K562 (cell line): ENCODE measurements at regions not wholly inside any gene's neighbourhood (a gene's known extent, or its start where the extent isn't known, plus 50 kb on each side); places are given as distances from the start of the nearest gene placed in this dataset.
A peak's percentile ranks its signal among the peaks of the same experiment; 100 is the strongest.

ENCODE experiments used
- ADNP ChIP-seq: fragments of 200-800 bp; sonication (Bioruptor generic); IDR thresholded peaks from 2 replicates; pipeline ENCODE4 v1.6.1; 2016; ENCODE audit warnings: missing genetic modification characterization, missing compliant biosample characterization
- ATF1 ChIP-seq, 2 experiments: fragments of 450-650 bp in 1 of 2; IDR thresholded peaks; 2 replicates each; pipeline ENCODE4 v1.6.1; 2016; ENCODE audit warnings: missing compliant biosample characterization in 1 of 2, missing genetic modification characterization in 1 of 2
- ERF ChIP-seq: fragments of 450-650 bp; formaldehyde crosslinking; IDR thresholded peaks from 2 replicates; pipeline ENCODE4 v1.4.0; 2020; ENCODE audit warnings: mild to moderate bottlenecking, mixed read lengths
- HOXB6 ChIP-seq: fragments of 250-450 bp; sonication (Bioruptor Pico); IDR thresholded peaks from 2 replicates; pipeline ENCODE4 v1.5.1; 2022; ENCODE audit warnings: mild to moderate bottlenecking, borderline replicate concordance
- JUN ChIP-seq, 2 experiments: sonication (generic) in 1 of 2; formaldehyde crosslinking in 1 of 2; IDR thresholded peaks; 2 replicates each; pipeline versions ENCODE4 v1.6.1 to v1.8.0; 2012 to 2022; ENCODE audit warnings: borderline replicate concordance in 2 of 2, mild to moderate bottlenecking in 2 of 2, improper control_type of control experiment in 1 of 2, low read depth in 1 of 2, low read length in 1 of 2, missing genetic modification reagents in 1 of 2
- KDM5B ChIP-seq: fragments of 200-600 bp; sonication (generic); IDR thresholded peaks from 2 replicates; pipeline ENCODE4 v1.6.1; 2012; ENCODE audit warnings: low read depth, mild to moderate bottlenecking, moderate library complexity, low read length, control low read depth, inconsistent platforms; ENCODE audit not compliant: insufficient replicate concordance
- NCOR1 ChIP-seq: fragments of 450-650 bp; IDR thresholded peaks from 2 replicates; pipeline ENCODE4 v1.6.1; 2016; ENCODE audit warnings: mild to moderate bottlenecking, moderate library complexity
- NONO ChIP-seq, 2 experiments: fragments of 200-400 bp in 1 of 2; fragments of 450-650 bp in 1 of 2; formaldehyde crosslinking in 1 of 2; IDR thresholded peaks; 2 replicates each; pipeline ENCODE4 v1.6.1; 2017; ENCODE audit warnings: low read depth in 2 of 2, mild to moderate bottlenecking in 2 of 2, moderate library complexity in 2 of 2, low read length in 1 of 2
- PHB2 ChIP-seq: fragments of 450-650 bp; IDR thresholded peaks from 2 replicates; pipeline ENCODE4 v1.6.1; 2017; ENCODE audit warnings: low read depth
- RCOR1 ChIP-seq, 2 experiments: IDR thresholded peaks; 2 replicates each; pipeline ENCODE4 v1.6.1; 2012; ENCODE audit warnings: low read depth in 2 of 2, low read length in 2 of 2, borderline replicate concordance in 1 of 2, improper control_type of control experiment in 1 of 2
- SETDB1 ChIP-seq: IDR thresholded peaks from one replicate; pipeline ENCODE4 v1.6.1; 2012; ENCODE audit warnings: low read length, control low read depth, inconsistent platforms
- SMARCA5 ChIP-seq: fragments of 450-650 bp; IDR thresholded peaks from 2 replicates; pipeline ENCODE4 v1.6.1; 2016
- XRCC4 ChIP-seq: IDR thresholded peaks from one replicate; pipeline ENCODE4 v1.6.1; 2011; ENCODE audit not compliant: insufficient read depth, insufficient read length; ENCODE audit errors: extremely low read depth
- ZNF764 ChIP-seq: fragments of 250-450 bp; sonication (Bioruptor Pico); IDR thresholded peaks from 2 replicates; pipeline ENCODE4 v1.4.0; 2020; ENCODE audit warnings: low read depth, mild to moderate bottlenecking, moderate library complexity
- ZNF766 ChIP-seq: fragments of 200-800 bp; sonication (Bioruptor generic); conservative IDR thresholded peaks from 2 replicates; pipeline ENCODE4 v1.6.1; 2016; ENCODE audit warnings: missing genetic modification characterization, missing compliant biosample characterization
- ZNF785 ChIP-seq: fragments of 250-450 bp; sonication (Bioruptor Pico); IDR thresholded peaks from 2 replicates; pipeline ENCODE4 v1.4.0; 2020; ENCODE audit warnings: mild to moderate bottlenecking
- TF ChIP-seq, protein P1 (sequence below): sonication (generic); formaldehyde crosslinking; IDR thresholded peaks from 2 replicates; pipeline ENCODE4 v1.8.0; 2023; ENCODE audit warnings: mild to moderate bottlenecking, missing genetic modification reagents
- TF ChIP-seq, protein P2 (sequence below): fragments of 150-350 bp; IDR thresholded peaks from 2 replicates; pipeline ENCODE4 v1.6.1; 2014; ENCODE audit warnings: low read depth, mild to moderate bottlenecking, low read length, borderline replicate concordance
- TF ChIP-seq, protein P3 (sequence below): fragments of 450-650 bp; formaldehyde crosslinking; IDR thresholded peaks from 2 replicates; pipeline ENCODE4 v1.4.0; 2022; ENCODE audit warnings: missing genetic modification characterization

DNA sequence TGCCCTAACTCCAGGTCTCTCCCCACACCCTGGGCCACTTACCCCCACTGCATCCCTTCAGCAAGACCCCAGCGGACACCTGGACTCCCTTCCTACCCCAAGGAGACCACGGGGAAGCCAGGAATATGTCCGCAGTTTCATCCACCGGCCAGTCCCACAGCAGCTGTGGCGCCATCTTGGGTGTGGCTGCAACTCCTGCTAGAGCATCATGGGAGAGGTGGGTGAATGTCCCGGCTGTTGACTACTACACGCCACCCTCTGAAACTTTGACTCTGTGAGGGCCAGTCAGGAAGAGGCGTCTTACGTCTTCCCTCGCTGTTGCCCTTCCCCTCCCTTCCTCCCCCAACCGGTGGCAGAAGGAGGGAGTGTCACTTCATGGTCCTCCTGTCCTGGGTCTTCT lies 238.3 kb upstream of the RNF32 start (continued):
- TF ChIP-seq ZNF764 (CRISPR knock-in tag), result no peak
- no peak for TF ChIP-seq NCOR1
- TF ChIP-seq, protein P1, sequence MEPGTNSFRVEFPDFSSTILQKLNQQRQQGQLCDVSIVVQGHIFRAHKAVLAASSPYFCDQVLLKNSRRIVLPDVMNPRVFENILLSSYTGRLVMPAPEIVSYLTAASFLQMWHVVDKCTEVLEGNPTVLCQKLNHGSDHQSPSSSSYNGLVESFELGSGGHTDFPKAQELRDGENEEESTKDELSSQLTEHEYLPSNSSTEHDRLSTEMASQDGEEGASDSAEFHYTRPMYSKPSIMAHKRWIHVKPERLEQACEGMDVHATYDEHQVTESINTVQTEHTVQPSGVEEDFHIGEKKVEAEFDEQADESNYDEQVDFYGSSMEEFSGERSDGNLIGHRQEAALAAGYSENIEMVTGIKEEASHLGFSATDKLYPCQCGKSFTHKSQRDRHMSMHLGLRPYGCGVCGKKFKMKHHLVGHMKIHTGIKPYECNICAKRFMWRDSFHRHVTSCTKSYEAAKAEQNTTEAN, result no peak
- TF ChIP-seq PHB2, result no peak
- TF ChIP-seq JUN (IDR thresholded peaks at IDR 0.05; ENCODE audit: borderline replicate concordance, low read depth, low read length), result 0 out of 2 replicates have a peak, but pooled peaks have one; percentile 5
- no peak for TF ChIP-seq JUN (CRISPR knock-in tag; IDR thresholded peaks at IDR 0.05; ENCODE audit: borderline replicate concordance)
- no peak; the same call in 1 of the 2 replicates for TF ChIP-seq HOXB6 (CRISPR knock-in tag)
- no peak for TF ChIP-seq ADNP (tag)
- TF ChIP-seq KDM5B, result no peak
- TF ChIP-seq, protein P2, sequence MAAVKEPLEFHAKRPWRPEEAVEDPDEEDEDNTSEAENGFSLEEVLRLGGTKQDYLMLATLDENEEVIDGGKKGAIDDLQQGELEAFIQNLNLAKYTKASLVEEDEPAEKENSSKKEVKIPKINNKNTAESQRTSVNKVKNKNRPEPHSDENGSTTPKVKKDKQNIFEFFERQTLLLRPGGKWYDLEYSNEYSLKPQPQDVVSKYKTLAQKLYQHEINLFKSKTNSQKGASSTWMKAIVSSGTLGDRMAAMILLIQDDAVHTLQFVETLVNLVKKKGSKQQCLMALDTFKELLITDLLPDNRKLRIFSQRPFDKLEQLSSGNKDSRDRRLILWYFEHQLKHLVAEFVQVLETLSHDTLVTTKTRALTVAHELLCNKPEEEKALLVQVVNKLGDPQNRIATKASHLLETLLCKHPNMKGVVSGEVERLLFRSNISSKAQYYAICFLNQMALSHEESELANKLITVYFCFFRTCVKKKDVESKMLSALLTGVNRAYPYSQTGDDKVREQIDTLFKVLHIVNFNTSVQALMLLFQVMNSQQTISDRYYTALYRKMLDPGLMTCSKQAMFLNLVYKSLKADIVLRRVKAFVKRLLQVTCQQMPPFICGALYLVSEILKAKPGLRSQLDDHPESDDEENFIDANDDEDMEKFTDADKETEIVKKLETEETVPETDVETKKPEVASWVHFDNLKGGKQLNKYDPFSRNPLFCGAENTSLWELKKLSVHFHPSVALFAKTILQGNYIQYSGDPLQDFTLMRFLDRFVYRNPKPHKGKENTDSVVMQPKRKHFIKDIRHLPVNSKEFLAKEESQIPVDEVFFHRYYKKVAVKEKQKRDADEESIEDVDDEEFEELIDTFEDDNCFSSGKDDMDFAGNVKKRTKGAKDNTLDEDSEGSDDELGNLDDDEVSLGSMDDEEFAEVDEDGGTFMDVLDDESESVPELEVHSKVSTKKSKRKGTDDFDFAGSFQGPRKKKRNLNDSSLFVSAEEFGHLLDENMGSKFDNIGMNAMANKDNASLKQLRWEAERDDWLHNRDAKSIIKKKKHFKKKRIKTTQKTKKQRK, result no peak
- no peak for TF ChIP-seq SMARCA5
- TF ChIP-seq, protein P3, sequence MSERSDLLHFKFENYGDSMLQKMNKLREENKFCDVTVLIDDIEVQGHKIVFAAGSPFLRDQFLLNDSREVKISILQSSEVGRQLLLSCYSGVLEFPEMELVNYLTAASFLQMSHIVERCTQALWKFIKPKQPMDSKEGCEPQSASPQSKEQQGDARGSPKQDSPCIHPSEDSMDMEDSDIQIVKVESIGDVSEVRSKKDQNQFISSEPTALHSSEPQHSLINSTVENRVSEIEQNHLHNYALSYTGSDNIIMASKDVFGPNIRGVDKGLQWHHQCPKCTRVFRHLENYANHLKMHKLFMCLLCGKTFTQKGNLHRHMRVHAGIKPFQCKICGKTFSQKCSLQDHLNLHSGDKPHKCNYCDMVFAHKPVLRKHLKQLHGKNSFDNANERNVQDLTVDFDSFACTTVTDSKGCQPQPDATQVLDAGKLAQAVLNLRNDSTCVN (CRISPR knock-in tag), result peak; percentile 77; the same call in 1 of the 2 replicates
- TF ChIP-seq ERF (CRISPR knock-in tag), result no peak
- TF ChIP-seq ATF1 (CRISPR knock-in tag; IDR thresholded peaks at IDR 0.05), result no peak
- peak; percentile 79 for TF ChIP-seq ATF1 (tag; IDR thresholded peaks at IDR 0.05)
- TF ChIP-seq ZNF785 (CRISPR knock-in tag), result no peak
- TF ChIP-seq XRCC4, result no peak
- no peak for TF ChIP-seq SETDB1
- peak; percentile 82; the same call in 1 of the 2 replicates for TF ChIP-seq ZNF766 (CRISPR knock-in tag)
- TF ChIP-seq NONO (IDR thresholded peaks at IDR 0.05; ENCODE audit: low read depth in 2 of 2, low read length in 1 of 2), result no peak
- peak in 1 of 2 experiments; percentile 61; a peak in 1 of 4 replicates for TF ChIP-seq RCOR1 (IDR thresholded peaks at IDR 0.05; ENCODE audit: borderline replicate concordance in 1 of 2, low read depth in 2 of 2, low read length in 2 of 2)
